HG02571 (cell line): ENCODE measurements at regions not wholly inside any gene's neighbourhood (a gene's known extent, or its start where the extent isn't known, plus 50 kb on each side); places are given as distances from the start of the nearest gene placed in this dataset.

Experiments
- ATAC-seq: cut with Tn5 transposase; IDR thresholded peaks from one replicate; pipeline ENCODE4 v1.9.1; 2021; ENCODE audit warnings: mild to moderate bottlenecking, moderate library complexity; ENCODE audit not compliant: unreplicated experiment

DNA sequence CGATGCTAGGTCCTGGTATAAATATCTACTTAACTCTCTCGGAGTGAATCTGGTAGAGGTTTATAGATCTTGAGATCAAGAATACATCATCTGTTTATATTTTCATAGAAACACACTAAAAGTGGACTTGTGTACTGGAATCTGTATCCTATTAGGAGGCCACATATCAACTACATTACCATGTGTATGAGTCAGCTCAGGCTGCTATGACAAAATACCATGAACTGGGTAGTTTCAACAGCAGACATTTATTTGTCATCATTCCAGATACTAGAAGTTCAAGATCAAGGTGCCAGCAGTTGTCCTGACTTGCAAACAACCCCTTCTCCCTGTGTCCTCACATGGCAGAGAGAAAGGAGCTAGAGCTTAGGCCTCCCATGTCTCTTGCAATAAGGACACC is 113.9 kb upstream of the PFKP start:
- no peak for ATAC-seq

DNA sequence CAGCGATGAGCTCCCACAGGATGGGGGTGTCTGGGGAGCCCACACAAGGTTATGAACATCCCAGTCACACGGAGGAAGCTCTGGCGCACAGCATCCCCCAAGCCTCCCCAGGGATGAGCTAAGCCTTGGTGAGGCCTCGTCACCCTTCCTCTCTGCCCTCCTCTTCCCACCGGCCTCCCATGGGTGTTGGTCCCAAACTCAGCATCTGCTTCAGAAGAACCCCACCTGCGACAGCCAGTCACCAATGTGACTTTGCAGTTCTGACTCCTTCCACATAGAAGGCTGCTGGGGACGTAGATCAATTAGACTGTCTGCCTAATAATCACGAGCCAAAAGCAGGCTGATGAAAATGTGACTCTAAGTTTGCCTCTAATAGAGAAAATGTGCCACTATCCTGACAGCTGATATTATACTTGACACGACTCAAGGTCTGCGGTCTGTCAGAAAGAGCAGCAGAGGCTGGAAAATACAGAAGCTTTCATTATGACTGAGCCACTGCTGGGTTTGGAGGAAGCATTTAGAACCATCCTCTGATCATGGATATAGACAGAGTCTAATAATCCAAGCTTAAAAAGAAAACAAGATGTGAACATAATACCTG is 116.0 kb upstream of the PFKP start:
- no peak for ATAC-seq

DNA sequence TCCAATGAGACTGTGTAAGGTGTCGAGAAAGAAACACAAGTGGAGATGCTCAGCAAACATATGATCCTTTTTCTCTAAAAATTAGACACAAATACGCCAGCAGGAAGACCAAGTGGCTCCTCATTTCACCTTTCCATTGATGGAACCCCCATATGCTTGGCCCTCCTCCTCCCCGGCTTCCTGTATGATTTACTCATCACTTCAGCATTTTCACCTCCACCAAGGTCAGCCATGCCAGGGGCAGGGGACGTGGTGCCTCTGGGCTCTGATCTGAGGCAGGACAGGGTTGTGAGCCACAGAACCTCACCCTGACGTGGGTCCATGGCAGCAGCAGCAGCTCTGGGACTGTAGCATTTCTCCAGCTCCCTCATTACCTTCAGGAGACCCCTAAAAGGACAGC is 116.8 kb upstream of the PFKP start:
- no peak for ATAC-seq

DNA sequence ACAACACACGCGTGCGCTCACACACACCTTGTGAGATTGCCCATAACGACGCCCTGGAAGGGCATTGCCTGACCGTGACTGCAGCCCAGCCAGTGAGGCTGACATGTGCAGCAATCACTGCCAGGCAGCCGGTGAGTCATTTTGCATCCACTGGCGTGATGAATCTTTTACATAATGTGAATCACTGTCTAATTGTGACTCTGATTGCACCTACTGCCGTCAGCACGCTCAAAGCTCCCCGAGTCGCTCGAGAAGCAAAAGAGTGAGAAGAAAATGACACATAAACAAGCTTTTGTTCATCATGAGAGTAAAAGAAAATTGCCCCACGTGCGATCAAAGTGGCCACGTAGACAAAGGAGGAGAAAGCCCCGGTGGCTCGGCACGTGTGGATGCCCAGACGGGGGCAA is 117.4 kb upstream of the PFKP start:
- ATAC-seq: peak; percentile 59

DNA sequence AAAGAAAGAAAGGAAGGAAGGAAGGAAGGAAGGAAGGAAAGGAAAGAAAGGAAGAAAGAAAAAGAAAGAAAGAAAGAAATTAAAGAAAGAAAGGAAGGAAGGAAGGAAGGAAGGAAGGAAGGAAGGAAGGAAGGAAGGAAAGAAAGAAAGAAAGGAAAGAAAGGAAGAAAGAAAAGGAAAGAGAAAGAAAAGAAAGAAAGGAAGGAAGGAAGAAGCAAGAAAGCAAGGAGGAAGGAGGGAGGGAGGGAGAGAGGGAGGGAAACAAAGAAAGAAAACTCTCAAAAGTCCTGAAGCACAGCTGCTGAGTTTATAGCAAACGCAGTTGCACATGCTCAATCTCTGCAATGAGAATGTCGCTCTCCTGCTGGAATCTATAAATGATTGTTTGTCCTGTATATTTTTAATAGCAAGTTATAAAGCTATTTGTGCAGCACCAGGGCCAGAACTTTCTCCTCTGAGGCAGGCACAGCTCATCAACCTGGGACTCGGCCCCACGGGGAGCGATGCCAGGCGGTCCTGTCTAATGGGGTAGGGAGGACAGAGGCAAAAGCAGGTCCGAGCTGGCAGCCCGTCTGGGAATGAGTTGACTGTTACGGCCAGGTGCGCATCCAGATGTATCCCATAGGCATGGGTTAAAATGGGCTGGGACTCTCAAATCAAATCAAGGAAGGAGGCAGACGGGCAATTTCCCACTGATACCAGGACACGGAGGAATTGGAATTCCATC is 118.0 kb upstream of the PFKP start:
- ATAC-seq: no peak

DNA sequence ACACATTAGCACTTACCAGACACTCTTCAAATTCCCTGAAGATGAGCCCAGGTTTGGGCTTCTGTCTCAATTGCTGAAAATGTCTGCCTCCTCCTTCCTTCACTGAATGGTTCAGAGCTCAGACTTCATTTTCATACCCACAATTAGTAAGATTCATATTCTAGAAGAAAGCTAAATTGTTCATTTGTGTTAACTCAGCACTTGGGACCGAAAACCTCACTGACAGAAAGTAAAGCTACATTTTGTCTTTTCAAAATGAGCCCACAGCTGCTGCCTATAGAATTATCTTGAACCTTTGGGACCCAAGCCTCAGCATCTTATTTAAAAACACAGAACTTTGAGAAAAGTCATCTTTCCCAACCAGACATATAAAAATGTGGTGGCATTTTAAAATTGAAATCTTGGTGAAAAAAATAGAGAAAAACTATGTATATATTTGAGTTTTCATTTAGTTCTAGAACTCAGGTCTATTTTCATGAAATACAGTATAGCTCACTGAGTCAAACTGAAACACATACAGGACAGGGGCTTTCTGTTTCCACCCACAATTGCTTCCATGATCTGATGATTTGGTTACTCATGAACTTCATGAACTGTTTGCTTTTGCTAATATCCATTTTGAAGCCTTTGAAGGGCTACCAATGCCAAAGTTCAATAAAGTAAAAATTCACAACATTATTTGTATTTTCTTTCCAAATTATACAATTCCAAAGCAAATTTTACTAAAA is 119.1 kb upstream of the PFKP start:
- ATAC-seq: peak; percentile 63

DNA sequence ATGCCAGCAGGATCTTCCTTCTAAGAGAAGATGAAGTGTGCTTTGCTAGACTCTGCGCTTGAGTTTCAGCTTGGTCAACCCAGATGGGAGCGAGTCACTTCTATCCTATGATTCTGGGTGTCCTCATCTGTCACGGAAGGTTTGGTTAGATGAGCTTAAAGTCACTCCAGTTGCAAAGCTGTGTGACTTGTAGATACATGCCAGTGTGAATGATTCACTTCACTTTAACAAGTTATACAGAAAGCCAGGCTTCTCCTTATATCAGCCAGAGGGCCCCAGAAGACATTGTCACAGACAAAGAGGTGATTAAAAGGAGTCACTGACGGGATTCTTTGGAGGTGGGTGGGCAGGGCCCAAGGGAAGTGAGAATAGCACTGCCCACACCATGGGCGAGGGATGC is 122.6 kb upstream of the PFKP start:
- no peak for ATAC-seq

DNA sequence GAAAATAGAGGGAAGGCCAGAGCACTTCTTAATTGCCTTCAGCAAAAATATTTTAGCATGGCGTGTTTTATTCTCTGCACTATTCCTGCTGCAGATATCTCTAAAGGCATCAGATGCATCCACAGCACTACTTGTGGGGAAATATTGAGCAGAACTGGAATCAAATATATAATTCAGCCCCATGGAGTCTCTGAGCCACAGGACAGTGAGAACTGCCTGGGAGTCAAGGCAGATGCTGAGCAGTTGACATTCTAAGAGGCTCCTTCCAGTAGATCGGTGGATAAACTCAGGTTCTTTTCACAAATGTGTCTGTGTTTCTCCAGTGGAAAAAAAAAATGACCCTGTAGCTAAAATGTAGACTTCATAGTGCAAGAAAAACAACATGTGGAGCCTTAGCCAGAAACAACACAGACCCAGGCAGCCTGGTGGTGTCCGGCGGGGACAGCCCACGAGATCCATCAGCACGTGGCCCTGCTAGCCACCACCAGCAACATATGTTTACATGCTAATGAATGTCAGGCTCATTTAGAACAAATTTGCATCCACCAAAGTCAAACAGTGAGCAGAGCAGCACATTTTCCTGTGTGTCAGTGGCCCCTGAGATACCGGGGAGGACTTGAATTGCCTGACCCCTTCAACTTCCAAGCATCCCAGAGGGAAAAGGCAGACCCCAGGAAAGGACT is 123.3 kb upstream of the PFKP start:
- ATAC-seq: no peak

DNA sequence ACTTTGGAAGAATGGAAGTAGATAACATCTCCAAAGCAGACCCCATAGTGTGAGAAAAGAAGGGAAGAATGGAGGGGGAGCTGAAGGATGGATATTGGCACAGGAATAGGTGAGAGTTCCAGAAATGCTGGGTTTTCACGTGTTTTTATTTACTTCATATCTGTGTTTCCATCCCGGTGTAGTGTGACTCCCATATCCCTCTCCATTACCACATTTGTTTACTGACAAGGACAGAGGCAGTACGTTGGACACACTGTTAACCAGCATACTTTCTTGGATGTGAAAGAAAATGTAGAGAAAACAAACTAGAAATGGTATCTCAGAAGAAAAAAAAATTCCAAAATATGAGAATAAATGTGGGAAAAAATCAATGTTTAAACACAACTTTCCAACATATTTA is 124.4 kb upstream of the PFKP start:
- ATAC-seq: no peak

DNA sequence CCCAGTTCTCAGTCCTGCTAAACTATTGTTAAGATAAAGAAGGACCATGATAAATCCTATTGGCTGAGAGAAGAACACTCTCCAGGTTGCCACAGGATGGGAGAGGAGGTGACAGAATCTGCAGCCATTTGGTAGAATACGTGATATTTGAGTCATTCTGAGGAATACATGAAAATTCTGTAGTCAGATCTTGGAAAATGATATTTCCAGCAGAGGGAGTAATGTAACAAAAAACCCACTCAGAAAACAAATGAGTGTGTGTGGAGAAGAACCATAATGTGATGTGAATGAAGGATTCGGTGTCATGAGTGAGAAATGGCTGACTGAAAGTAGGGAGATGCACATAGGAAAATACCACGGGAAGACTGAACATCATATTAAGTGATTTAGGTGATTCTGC is 128.5 kb upstream of the PFKP start:
- ATAC-seq: no peak

DNA sequence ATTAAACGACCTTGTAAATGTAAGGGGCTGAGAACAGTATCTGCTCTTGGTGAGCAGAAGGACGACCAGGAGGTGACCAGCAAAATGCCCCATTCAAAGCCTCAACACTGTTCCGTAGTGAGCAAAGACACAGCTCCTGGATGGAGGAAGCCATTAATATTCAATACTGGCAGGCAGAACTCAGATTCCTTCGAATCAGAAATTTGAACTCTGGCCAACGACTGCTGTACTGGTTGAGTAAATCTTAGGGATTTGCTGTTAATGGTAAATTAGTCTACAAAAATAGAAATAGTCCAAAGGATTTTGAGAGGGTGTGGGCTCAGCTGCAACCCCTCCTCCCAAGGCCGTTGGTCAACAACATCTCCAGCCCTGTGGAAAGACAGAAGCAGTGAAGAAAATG is 130.5 kb upstream of the PFKP start:
- ATAC-seq: no peak

DNA sequence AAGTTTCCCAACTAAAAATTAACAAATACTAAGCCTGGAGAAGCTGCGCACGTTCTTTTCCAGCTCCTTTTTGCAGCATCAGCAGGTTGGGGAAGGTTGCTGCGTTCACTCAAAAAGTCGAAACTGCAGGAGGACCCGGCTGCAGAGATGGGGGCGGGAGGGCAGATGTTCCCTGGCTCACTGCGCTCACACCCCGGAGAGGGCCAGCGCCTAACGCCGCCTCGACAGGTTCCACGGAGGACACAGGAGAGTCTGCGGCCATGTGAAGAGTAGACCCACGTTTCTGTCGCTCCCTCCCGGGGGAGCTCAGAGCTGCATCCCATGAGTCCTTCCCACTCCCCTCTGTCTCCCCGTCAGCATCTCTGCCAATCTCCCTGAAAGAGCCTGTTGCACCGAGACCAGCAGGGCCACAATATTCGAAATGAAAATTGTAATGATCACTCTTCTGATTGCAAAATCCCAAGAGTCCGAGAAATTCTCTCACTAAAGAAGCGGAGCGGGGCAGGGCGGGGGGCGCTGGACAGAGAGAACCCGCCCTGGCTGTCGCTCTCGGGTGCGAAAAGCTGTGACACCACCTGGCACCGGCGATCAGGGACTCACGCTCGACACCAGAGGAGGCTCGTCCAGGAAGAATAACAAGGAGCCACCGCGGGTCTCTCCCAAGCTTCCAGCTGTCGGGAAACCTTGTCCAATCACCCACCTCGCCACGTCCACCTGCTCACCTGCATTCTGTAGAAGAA is 131.5 kb upstream of the PFKP start:
- no peak for ATAC-seq

DNA sequence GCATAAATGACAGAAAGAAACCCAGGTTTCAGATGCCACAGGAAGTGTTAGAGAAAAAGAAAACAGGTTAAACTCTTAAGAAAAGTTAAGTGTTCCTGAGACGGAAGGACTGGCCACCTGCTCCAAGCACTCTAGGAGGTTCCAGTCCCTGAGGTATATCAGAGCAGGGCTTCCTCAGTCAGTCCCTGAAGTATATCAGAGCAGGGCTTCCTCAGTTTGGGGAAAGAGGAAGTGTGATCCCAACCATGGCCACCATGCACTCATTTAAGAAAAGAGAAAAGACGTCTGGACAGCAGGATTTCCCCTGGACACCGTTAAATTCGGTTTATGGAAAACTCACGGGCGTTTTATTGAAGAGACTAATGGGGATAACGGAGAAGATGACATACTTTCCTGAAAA is 133.4 kb upstream of the PFKP start:
- ATAC-seq: no peak

DNA sequence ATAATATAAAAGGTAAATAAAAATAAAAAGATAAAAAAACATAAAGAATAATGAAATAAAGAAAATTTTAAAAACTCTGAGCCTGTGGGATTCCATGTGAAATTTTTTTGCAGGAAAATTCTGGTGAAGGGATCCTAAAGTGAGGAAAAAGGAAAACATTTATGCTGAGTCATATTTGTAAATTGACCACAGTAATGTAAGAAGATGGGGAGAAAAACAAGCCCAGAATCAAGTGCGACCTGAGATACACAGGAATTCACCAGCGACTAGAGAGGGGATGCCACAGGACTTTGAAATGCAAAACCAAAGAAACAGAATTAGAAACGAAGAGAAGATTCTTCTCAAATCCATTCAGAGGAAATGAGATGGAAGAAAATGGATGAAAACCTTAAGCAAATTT is 133.8 kb upstream of the PFKP start:
- ATAC-seq: no peak

DNA sequence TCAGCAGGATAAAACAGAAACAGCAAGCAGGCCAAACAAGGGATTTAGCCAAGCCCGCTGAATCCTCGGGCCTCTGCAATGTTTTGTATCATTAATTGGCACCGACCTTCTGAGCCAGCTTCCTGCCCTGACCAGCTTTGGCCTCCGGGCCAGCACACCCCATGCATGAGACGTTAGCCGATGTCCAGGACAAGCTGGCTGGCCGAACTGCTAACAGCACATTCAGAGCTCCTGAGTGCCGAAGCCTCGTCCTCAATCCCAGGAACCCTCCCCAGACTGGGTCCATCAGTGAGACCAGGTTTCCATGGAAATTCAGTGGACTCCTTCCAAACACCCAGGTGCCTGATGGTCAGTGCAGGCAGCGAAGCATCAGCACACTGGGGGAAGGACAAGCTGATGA is 134.3 kb upstream of the PFKP start:
- ATAC-seq: no peak

DNA sequence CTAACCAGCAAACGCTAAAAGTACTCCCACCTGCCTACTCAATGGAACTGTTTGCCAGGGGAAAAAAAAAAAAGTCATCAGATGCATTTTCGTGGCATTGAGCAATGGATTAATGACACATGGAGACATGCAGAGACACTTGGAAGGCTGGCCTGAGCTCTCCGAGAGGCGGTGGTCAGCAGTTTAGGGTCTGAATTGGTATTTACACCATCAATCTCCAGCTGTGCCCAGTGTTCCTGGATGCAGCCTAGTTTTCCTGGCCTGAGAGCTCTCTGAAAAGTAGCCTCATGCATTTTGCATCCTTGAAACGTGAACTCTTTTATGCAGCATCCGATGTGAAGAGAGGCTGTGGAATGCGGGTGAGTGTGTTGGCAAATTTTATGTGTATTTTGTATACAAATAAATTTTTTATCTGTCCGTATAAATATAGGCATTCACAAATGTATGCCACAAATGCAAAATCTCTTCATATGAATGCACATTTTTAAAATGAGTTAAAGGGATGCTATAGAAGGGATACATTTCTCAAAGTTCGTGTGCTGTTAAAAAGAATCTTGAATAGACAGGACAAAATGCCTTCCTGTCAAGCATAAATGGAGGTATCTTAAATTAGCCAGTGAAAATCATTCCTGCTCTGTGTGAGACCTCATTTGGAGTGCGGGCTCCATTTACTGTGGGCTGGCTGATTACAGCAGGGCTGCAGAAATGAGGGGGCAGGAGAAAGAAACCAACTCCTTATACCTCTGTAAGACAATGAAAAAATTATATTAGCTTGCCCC is 137.7 kb upstream of the PFKP start:
- no peak for ATAC-seq

DNA sequence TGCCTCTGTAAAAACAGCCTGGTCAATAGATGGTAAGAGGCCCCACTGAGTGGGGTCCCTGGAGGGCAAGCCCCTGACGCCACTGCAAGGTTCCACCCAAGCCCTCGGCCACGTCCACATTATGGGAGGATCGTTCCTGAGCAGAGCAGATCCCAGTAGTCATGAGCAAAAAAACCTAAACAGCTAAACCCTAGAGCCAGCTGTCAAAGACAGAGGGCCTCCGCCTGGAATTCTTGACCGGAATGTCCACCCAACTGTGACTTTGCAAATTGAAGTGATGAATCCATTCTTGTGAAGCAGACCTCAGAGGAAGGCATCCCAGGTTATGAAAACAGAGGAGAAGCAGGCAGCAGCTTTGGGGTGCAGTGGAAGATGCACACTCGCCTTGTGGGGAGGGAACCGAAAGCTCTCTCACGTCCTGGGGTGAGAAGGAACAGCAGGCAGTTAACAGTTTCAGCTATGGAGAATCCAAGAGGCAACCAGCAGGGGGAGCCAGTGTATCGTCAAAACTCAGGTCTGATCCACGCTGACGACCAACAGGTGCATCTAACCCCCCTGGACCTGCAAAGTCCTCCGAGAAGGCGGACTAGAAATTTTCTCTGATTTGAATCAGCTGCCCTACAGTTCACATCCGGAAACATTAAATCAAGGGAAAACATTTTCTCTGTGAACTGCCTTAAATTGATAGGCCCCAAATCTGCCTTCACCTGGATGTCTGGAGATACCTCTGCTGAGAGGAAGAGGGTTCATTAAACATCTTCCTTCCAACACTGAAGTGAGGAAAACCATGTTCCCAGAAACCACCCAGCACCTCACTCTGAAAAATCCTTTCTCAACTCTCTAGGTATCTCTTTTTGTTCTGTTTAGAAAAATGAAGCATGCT is 139.1 kb upstream of the PFKP start:
- ATAC-seq: peak; percentile 88

DNA sequence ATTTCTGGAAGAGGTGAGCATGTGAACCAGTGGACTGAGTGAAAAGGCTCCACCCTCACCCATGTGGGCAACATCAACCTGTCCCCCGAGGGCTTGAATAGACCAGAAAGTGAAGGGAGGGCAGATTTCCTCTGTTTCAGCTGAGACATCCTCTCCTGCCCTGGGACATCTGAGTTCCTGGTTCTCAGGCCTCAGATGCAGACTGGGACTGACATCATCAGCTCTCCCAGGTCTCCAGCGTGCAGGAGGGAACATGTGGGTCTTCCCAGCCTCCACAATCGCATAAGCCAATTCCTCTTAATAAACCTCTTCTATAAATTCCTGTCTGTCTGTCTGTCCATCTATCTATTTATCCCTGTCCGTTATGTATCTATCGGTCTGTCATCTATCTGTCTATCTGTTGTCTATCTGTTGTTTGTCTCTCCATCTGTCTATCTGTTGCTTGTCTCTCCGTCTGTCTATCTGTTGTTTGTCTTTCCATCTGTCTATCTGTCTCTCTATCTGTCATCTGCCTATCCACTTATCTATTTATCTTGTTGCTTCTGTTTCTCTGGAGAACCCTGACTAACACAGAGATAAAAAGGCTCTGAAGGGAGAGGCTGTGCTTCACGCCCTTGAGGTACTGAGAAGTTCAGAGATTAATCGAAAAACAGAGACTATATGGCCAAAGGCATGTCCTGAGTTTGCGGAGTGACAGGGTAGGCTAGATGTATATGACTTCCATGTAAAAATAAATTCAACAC is 140.3 kb upstream of the PFKP start:
- ATAC-seq: no peak

DNA sequence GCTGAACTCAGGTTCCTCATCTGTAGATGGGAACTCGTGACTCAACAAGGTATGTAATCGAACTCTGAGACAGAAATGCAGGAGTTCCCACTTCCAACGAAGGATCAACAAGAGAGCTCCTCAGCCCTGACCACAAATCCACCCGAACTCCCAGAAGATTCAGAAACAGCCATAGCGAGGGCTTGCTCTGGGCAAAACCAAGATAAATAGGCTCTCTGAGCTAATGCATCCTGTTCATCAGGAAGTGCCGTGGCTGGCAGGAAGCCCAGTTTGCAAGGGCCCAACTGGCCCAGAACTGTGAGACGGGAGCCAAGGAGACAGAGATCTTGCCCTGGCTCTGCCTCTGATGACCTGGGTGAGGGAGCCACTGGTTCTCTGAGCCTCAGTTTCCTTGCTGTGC is 141.7 kb upstream of the PFKP start:
- ATAC-seq: no peak
